Panc1 (cell line): ENCODE measurements at regions not wholly inside any gene's neighbourhood (a gene's known extent, or its start where the extent isn't known, plus 50 kb on each side); places are given as distances from the start of the nearest gene placed in this dataset.

ENCODE experiments used
- ATAC-seq: fragments of 200-7000 bp; cut with Tn5 transposase; 2 replicates; pipeline ENCODE4 v1.9.1; 2020; ENCODE audit warnings: mild to moderate bottlenecking, moderate library complexity
- BruUV-seq: library from RNA; stranded (reverse); fragments of 400-500 nt; replicated peaks from 2 replicates; lab custom pipeline; 2021; lab: Mats Ljungman, UMichigan
- CTCF ChIA-PET: fragments of 300-600 bp; sonication (Branson Sonifier 250); formaldehyde crosslinking; loops from one replicate; lab custom pipeline; 2022; ENCODE audit warnings: antibody characterized with exemption; lab: Charles Lee
- POLR2A ChIA-PET: fragments of 300-600 bp; sonication (Branson Sonifier 250); formaldehyde crosslinking; loops from one replicate; lab custom pipeline; 2022; ENCODE audit warnings: antibody characterized with exemption; lab: Charles Lee
- DNase-seq: peaks from one replicate; pipeline ENCODE4 v3.0.0-alpha.2; 2010; ENCODE audit warnings: low read depth, low spot score
- H3K27ac ChIP-seq: 2 replicates; pipeline ENCODE4 v1.5.1; 2011; ENCODE audit warnings: mild to moderate bottlenecking, low read length, inconsistent platforms
- H3K27me3 ChIP-seq: fragments of 200-500 bp; sonication (Bioruptor generic); 2 replicates; pipeline ENCODE4 v1.6.0; 2014; ENCODE audit warnings: low read length, inconsistent platforms; ENCODE audit not compliant: control insufficient read depth, insufficient read depth
- H3K36me3 ChIP-seq: fragments of 200-500 bp; sonication (Bioruptor generic); 2 replicates; pipeline ENCODE4 v1.5.1; 2014; ENCODE audit warnings: inconsistent platforms, mild to moderate bottlenecking, low read length, moderate library complexity; ENCODE audit not compliant: control insufficient read depth, insufficient read depth
- H3K4me1 ChIP-seq: 2 replicates; pipeline ENCODE4 v1.5.1; 2011; ENCODE audit warnings: inconsistent platforms, mild to moderate bottlenecking, low read length, moderate library complexity; ENCODE audit not compliant: control insufficient read depth, insufficient read depth
- H3K4me3 ChIP-seq, 2 experiments: 2 replicates each; pipeline ENCODE4 v1.5.1; 2011 to 2012; ENCODE audit warnings: low read depth in 2 of 2, low read length in 2 of 2, mild to moderate bottlenecking in 2 of 2, inconsistent platforms in 1 of 2, moderate library complexity in 1 of 2
- H3K9me3 ChIP-seq: fragments of 200-500 bp; sonication (Bioruptor generic); 2 replicates; pipeline ENCODE4 v1.5.1; 2014; ENCODE audit warnings: low read depth, mild to moderate bottlenecking, inconsistent platforms, low read length, moderate library complexity; ENCODE audit not compliant: control insufficient read depth, insufficient read depth
- CTCF ChIP-seq: fragments of 450-650 bp; IDR thresholded peaks from 2 replicates; pipeline ENCODE4 v1.5.1; 2017; ENCODE audit warnings: mild to moderate bottlenecking
- REST ChIP-seq, 2 experiments: IDR thresholded peaks; 2 replicates each; pipeline ENCODE4 v1.6.1; 2011 to 2012; ENCODE audit warnings: low read depth in 2 of 2, control low read depth in 1 of 2, low read length in 1 of 2, mild to moderate bottlenecking in 1 of 2, moderate library complexity in 1 of 2; ENCODE audit not compliant: insufficient read depth in 1 of 2
- SIN3A ChIP-seq: IDR thresholded peaks from 2 replicates; pipeline ENCODE4 v1.6.1; 2012; ENCODE audit warnings: low read depth, mild to moderate bottlenecking, low read length, moderate library complexity, borderline replicate concordance; ENCODE audit not compliant: insufficient read depth
- TCF7L2 ChIP-seq: IDR thresholded peaks from 2 replicates; pipeline ENCODE4 v1.6.1; 2011; ENCODE audit warnings: mild to moderate bottlenecking, low read depth, low read length, inconsistent platforms
- in situ Hi-C: cut with HindIII; loops from 2 replicates; pipeline ENCODE4 v1.10.0; 2016; ENCODE audit warnings: low sequenced_read_pairs, low pct_unique_long_range_greater_than_20kb
- intact Hi-C: fragments of 100-400 bp; cut with micrococcal nuclease; formaldehyde crosslinking; loops from one replicate; pipeline ENCODE4 v1.10.0; 2022; ENCODE audit not compliant: unreplicated experiment

GRCh38 chr18:77872166-77872565 lies 622.5 kb downstream of the GALR1 start:
- Histone ChIP-seq H3K27ac (no peak overlapping the region), H3K4me1 (no peaks in the 10 kb centered on the region), H3K27me3 (no peaks in the 10 kb centered on the region; the same call in 1 of the 2 replicates), H3K4me3 (no peak overlapping the region), H3K36me3 (no peaks in the 10 kb centered on the region), H3K9me3 (no peaks in the 10 kb centered on the region)
- in situ Hi-C loops (no loop called here), intact Hi-C loops (no loop called here)
- ChIA-PET POLR2A (no interaction called here), CTCF (no interaction called here)
- BruUV-seq: no TSS peak
- no peak for DNase-seq
- TF ChIP-seq SIN3A (no peak), CTCF (no peak), REST (IDR thresholded peaks at IDR 0.05; ENCODE audit: insufficient read depth in 1 of 2, low read depth in 2 of 2, low read length in 1 of 2) (no peak)
- ATAC-seq: no peak

- no TSS peak for BruUV-seq
- ChIA-PET CTCF (no interaction called here), POLR2A (no interaction called here)
- no peaks in the 10 kb centered on the region for H3K4me1 ChIP-seq
- TF ChIP-seq TCF7L2 (no peak), SIN3A (no peak)
- H3K27me3 ChIP-seq: no peaks in the 10 kb centered on the region; the same call in 1 of the 2 replicates
- no peak overlapping the region for H3K4me3 ChIP-seq
- no peak overlapping the region for H3K27ac ChIP-seq
- intact Hi-C loops (no loop called here), in situ Hi-C loops (no loop called here)
- DNase-seq: no peak
- no peaks in the 10 kb centered on the region for H3K36me3 ChIP-seq
- no peaks in the 10 kb centered on the region for H3K9me3 ChIP-seq
- no peak; the same call in 1 of the 2 replicates for ATAC-seq
Observed at GRCh38 chr18:77876319-77876865, 626.7 kb downstream of the GALR1 start.

DNA sequence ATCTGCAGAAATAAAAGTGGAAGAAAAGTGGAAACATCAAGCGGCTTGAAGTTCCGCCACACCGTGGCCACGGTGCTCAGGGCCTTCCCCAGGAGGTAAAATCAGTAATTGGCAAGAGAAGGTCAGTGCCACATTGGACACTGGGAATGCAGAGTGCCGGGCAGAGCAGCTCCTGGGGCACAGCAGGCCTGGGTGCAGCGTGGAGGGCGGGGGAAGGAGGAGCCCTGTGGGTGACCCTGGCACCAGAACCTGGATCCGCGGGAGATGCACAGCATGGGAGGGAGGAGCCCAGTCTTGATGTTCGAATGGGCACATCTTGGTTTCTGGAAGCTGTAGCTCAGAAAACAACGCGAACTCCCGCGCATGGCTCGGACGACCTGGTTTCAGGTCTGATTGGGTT lies 630.2 kb downstream of the GALR1 start:
- peaks cover 3% of the 10 kb centered on the region; the same call in 1 of the 2 replicates for H3K27me3 ChIP-seq
- BruUV-seq: no TSS peak
- ATAC-seq: no peak
- H3K4me1 ChIP-seq: no peaks in the 10 kb centered on the region
- ChIA-PET CTCF (interaction anchor here (0.5 kb wide), 1 partner anchor 1145 kb away, joined by 3 read pairs; no protein-coding TSS in a partner anchor), POLR2A (no interaction called here)
- no peaks in the 10 kb centered on the region for H3K9me3 ChIP-seq
- no peak overlapping the region for H3K4me3 ChIP-seq
- in situ Hi-C loops: no loop called here
- intact Hi-C loops: no loop called here
- no peak for DNase-seq
- no peaks in the 10 kb centered on the region for H3K36me3 ChIP-seq
- no peak overlapping the region for H3K27ac ChIP-seq
- no peak for TF ChIP-seq SIN3A
